ENCODE measurements at regions not wholly inside any gene's neighbourhood (a gene's known extent, or its start where the extent isn't known, plus 50 kb on each side); places are given as distances from the start of the nearest gene placed in this dataset.

- H3K9me3 ChIP-seq = no peaks in the 10 kb centered on the region
- ATAC-seq = no peak
- H3K4me1 ChIP-seq = peaks cover 0 to 7% (median 0%) of the 10 kb centered on the region in 3 donors
- H3K36me3 ChIP-seq = no peaks in the 10 kb centered on the region
- no peaks in the 10 kb centered on the region for H3K27me3 ChIP-seq
- H3K27ac ChIP-seq = no peak overlapping the region
- TF ChIP-seq POLR2A (IDR thresholded peaks at IDR 0.05) (no peak), POLR2AphosphoS5 (IDR thresholded peaks at IDR 0.05) (no peak)
- H3K4me3 ChIP-seq = no peak overlapping the region
Measured at GRCh38 chr21:27122686-27123085, 155.8 kb upstream of the ADAMTS5 start.

- H3K27ac ChIP-seq = no peak overlapping the region
Measured at GRCh38 chr21:27114111-27114510, 147.2 kb upstream of the ADAMTS5 start.

GRCh38 chr21:27112186-27112585 is 145.3 kb upstream of the ADAMTS5 start:
- Histone ChIP-seq H3K36me3 (no peaks in the 10 kb centered on the region), H3K4me1 (peaks cover 0 to 12% (median 0%) of the 10 kb centered on the region in 3 donors), H3K27ac (no peak overlapping the region), H3K27me3 (no peaks in the 10 kb centered on the region), H3K4me3 (no peak overlapping the region), H3K9me3 (no peaks in the 10 kb centered on the region)
- no peak for ATAC-seq
- no peak for TF ChIP-seq EP300 (IDR thresholded peaks at IDR 0.05)
- TF ChIP-seq POLR2A (IDR thresholded peaks at IDR 0.05) = no peak
- no peak for TF ChIP-seq CTCF (IDR thresholded peaks at IDR 0.05)
- TF ChIP-seq POLR2AphosphoS5 (IDR thresholded peaks at IDR 0.05) = no peak

More at GRCh38 chr21:27114111-27114510, 147.2 kb upstream of the ADAMTS5 start:
- no peaks in the 10 kb centered on the region for H3K36me3 ChIP-seq
- WGBS, 2 donors (ENCODE audit: low coverage in 1 of 2) = 78 to 89% methylated on average over 2 of the region's 2 CpGs
- H3K4me1 ChIP-seq = peaks cover 0 to under 1% (median 0%) of the 10 kb centered on the region in 3 donors
- H3K4me3 ChIP-seq = no peak overlapping the region
- no peak for TF ChIP-seq EP300 (IDR thresholded peaks at IDR 0.05)
- TF ChIP-seq CTCF (IDR thresholded peaks at IDR 0.05) = no peak
- no peak for TF ChIP-seq POLR2A (IDR thresholded peaks at IDR 0.05)
- TF ChIP-seq POLR2AphosphoS5 (IDR thresholded peaks at IDR 0.05) = no peak
- H3K27me3 ChIP-seq = no peaks in the 10 kb centered on the region
- no peaks in the 10 kb centered on the region for H3K9me3 ChIP-seq
- ATAC-seq = no peak

GRCh38 chr21:27110956-27111355 is 144.1 kb upstream of the ADAMTS5 start:
- Histone ChIP-seq H3K9me3 (no peaks in the 10 kb centered on the region), H3K4me1 (peaks cover 0 to 12% (median 0%) of the 10 kb centered on the region in 3 donors), H3K27me3 (no peaks in the 10 kb centered on the region), H3K36me3 (no peaks in the 10 kb centered on the region), H3K4me3 (no peak overlapping the region), H3K27ac (no peak overlapping the region)
- 50 to 71% methylated on average over 2 of the region's 2 CpGs for WGBS, 2 donors (ENCODE audit: low coverage in 1 of 2)
- TF ChIP-seq POLR2A (IDR thresholded peaks at IDR 0.05) = no peak
- no peak for TF ChIP-seq CTCF (IDR thresholded peaks at IDR 0.05)
- no peak for TF ChIP-seq EP300 (IDR thresholded peaks at IDR 0.05)
- no peak for TF ChIP-seq POLR2AphosphoS5 (IDR thresholded peaks at IDR 0.05)
- no peak for ATAC-seq

- 33 to 55% methylated on average over 2 of the region's 2 CpGs for WGBS, 2 donors (ENCODE audit: low coverage in 1 of 2)
- H3K9me3 ChIP-seq = no peaks in the 10 kb centered on the region
- no peaks in the 10 kb centered on the region for H3K27me3 ChIP-seq
- no peak overlapping the region for H3K4me3 ChIP-seq
- H3K27ac ChIP-seq = no peak overlapping the region
- no peaks in the 10 kb centered on the region for H3K36me3 ChIP-seq
- TF ChIP-seq EP300 (IDR thresholded peaks at IDR 0.05) (no peak), POLR2A (IDR thresholded peaks at IDR 0.05) (no peak), CTCF (IDR thresholded peaks at IDR 0.05) (no peak), POLR2AphosphoS5 (IDR thresholded peaks at IDR 0.05) (no peak)
- no peak for ATAC-seq
- peaks cover 0 to 12% (median 0%) of the 10 kb centered on the region in 3 donors for H3K4me1 ChIP-seq
Measured at GRCh38 chr21:27108701-27109100, 141.8 kb upstream of the ADAMTS5 start.
